Choroid plexus epithelial cell (primary cell): ENCODE measurements at regions not wholly inside any gene's neighbourhood (a gene's known extent, or its start where the extent isn't known, plus 50 kb on each side); places are given as distances from the start of the nearest gene placed in this dataset.

ENCODE experiments used
- DNase-seq: peaks from one replicate; pipeline ENCODE4 v3.0.0-alpha.2; 2010; ENCODE audit warnings: low read depth
- H3K4me3 ChIP-seq: 2 replicates; pipeline ENCODE4 v1.5.1; 2011; ENCODE audit warnings: low read depth, mild to moderate bottlenecking, control low read depth, low read length, moderate library complexity
- TF ChIP-seq, protein P1 (sequence below): conservative IDR thresholded peaks from 2 replicates; pipeline ENCODE4 v1.5.1; 2011; ENCODE audit warnings: low read depth, mild to moderate bottlenecking, control low read depth, inconsistent platforms, low read length, moderate library complexity

DNA sequence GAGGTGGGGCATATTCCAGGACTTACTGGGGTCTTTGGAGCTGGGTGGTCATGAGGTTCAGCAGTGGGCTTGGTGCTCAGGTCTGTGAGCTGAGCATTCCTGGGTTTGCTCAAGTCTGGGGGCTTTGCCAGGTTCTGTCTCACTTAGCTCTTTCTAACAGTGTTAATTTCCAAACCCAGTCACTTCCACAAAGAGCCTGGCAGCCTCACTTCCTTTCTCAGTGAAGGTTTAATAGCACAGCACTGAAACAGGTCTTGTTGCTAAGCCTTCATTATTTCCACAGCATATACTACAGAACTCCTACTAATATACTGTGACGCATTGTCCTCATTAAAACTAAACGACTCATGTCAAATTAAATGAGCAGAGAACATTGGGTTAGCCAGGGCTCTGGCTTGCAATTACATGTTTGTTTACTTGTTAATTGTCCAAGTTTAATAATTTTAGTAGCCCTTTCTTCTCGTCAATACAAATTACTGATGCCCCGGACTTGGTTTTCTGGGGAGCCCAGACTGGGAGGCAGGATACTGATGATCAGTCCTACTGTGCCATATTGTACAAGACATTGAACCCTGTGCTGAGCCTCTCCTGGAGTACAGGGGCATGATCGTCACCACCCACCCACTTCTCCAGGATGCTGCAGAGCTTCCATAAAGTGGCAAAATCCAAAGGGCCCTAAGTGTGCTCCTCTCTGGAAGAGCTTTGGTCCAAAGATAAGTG is 170.7 kb downstream of the IER5 start:
- TF ChIP-seq, protein P1, sequence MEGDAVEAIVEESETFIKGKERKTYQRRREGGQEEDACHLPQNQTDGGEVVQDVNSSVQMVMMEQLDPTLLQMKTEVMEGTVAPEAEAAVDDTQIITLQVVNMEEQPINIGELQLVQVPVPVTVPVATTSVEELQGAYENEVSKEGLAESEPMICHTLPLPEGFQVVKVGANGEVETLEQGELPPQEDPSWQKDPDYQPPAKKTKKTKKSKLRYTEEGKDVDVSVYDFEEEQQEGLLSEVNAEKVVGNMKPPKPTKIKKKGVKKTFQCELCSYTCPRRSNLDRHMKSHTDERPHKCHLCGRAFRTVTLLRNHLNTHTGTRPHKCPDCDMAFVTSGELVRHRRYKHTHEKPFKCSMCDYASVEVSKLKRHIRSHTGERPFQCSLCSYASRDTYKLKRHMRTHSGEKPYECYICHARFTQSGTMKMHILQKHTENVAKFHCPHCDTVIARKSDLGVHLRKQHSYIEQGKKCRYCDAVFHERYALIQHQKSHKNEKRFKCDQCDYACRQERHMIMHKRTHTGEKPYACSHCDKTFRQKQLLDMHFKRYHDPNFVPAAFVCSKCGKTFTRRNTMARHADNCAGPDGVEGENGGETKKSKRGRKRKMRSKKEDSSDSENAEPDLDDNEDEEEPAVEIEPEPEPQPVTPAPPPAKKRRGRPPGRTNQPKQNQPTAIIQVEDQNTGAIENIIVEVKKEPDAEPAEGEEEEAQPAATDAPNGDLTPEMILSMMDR = no peak
- DNase-seq = no peak
- H3K4me3 ChIP-seq = no peak overlapping the region

DNA sequence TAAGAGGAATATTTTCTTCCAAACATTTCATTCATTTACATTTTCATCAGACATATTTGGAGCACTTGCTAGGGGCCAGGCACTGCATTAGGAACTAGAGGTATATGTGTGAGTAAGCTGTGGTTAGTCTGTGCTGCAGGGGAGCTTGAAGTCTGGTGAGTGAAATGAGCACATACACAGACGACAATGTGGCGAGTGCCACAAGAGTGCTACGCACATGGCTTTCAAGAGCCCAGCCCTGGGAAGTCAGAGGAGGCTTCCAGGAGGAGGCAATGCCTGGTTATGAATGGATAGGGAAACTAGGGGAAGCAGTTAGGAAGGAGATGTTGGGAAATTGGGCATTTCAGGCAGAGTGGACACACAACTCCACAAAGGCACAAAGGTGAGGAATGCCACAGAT is 171.8 kb downstream of the IER5 start:
- no peak overlapping the region for H3K4me3 ChIP-seq
- DNase-seq = no peak
- TF ChIP-seq, protein P1 = no peak

DNA sequence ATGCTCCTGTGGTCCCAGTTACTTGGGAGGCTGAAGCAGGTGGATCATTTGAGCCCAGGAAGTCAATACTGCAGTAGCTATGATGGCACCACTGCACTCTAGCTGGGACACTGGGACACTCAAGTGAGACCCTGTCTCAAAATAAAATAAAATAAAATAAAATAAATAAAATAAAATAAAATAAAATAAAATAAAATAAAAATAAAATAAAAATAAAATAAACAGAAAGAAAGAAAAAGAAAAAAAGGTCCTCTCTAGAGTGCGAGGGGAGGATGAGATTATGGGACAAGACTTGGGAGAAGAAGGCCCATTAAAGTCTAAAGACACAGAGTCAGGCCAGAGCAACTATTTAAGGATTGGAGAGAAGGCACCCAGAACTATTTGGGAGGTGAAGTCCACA is 172.5 kb downstream of the IER5 start:
- TF ChIP-seq, protein P1 = no peak
- DNase-seq = no peak
- no peak overlapping the region for H3K4me3 ChIP-seq

DNA sequence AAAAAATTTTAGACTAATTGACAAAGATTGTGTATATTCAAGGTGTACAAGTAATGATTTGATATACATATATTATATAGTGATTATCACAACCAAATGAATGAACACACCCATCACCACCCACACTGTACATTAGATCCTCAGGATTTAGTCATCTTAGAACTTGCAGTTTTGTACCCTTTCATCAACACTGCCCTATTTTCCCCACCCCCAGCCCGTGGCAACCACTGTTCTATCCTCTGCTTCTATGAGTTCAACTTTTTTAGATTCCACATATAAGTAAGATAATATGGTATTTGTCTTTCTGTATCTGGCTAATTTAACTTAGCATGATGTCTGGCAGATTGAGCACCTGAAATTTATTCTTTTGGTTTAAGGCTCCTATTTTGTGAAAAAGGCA is 173.6 kb downstream of the IER5 start:
- no peak for DNase-seq
- H3K4me3 ChIP-seq = no peak overlapping the region
- TF ChIP-seq, protein P1 = no peak

DNA sequence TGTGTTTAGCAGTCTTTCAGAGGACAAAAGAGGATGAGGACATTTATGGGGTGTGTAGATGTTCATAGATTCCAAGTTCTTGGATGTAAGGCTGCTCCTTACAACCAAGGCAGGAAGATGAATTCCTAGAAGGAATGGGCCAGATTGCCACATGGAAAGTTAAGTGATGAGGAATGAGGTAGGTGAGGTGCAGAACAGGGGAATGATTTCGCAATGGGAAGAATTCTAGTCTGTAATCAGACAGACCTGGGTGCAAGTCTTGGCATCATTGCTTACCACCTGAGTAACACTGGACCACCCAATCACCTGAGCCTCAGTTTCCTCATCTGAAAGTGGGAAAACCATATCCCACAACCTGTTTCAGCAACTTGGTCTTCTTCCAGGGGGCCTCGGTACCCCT is 174.9 kb downstream of the IER5 start:
- no peak for DNase-seq

DNA sequence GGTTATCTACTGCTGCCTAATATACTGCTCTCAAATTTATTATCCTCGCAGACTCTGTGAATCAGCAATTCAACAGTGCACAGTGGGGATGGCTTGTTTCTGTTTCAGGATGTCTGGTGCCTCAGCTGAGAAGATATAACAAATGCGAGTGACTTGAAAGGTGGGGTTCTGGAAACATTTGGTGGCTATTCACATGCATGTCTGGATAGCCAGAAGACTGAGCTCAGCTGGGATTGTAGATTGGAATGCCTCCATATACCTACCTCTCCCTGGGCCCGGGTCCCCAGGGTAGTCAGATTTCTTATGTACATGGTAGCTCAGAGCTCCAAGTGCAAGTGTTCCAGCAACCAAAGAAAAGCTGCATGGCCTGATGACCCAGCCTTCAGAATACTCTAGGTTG is 176.3 kb downstream of the IER5 start:
- no peak overlapping the region for H3K4me3 ChIP-seq
- TF ChIP-seq, protein P1 = no peak
- no peak for DNase-seq

More for the DNA sequence above, 174.9 kb downstream of the IER5 start:
- no peak overlapping the region for H3K4me3 ChIP-seq
- TF ChIP-seq, protein P1 = no peak

DNA sequence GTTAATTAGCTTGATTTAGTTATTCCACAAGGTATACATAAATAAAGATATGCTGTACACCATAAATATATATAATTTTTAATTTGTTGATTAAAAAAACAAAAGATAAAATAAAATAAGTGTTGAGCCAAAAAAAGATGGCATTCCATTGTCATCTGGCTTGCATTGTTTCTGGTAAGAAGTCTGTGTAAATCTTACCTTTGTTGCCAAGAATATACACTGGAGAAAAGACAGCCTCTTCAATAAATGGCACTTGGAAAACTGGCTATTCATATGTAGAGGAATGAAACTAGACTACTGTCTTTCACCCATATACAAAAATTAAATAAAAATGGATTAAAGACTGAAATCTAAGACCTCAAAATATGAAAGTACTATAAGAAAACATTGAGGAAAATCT is 196.5 kb downstream of the IER5 start:
- DNase-seq = peak; percentile 1
- no peak overlapping the region for H3K4me3 ChIP-seq
- TF ChIP-seq, protein P1 = no peak
